Stimulated activated naive CD8-positive, alpha-beta T cell treated with anti-CD3 and anti-CD28 coated beads, Interleukin-15, amount 100 ng/mL, for 72 hours (primary cell): ENCODE measurements at regions not wholly inside any gene's neighbourhood (a gene's known extent, or its start where the extent isn't known, plus 50 kb on each side); places are given as distances from the start of the nearest gene placed in this dataset.
"Not testable (repeated sequence)": the region's sequence is repeated elsewhere in the genome, so short reads cannot be mapped to it uniquely, and the experiment has no call there.

Experiments used
- ATAC-seq: fragments of 150-1000 bp; cut with Tn5 transposase; 2 replicates; pipeline ENCODE4 v1.10.0; 2021; ENCODE audit warnings: mild to moderate bottlenecking, moderate library complexity
- DNase-seq, 2 donors: peaks; one replicate each; pipeline ENCODE4 v3.0.0; 2021 to 2022
- H3K27ac Mint-ChIP-seq, 2 donors: one replicate each; pipeline ENCODE4 v1.8.0; 2022; ENCODE audit warnings: mild to moderate bottlenecking in 2 of 2, mixed read lengths in 2 of 2, moderate library complexity in 2 of 2
- H3K27me3 Mint-ChIP-seq: one replicate; pipeline ENCODE4 v1.8.0; 2022; ENCODE audit warnings: mixed read lengths
- H3K4me1 Mint-ChIP-seq: one replicate; pipeline ENCODE4 v1.8.0; 2022; ENCODE audit warnings: mild to moderate bottlenecking, mixed read lengths
- H3K4me3 Mint-ChIP-seq, 2 donors: one replicate each; pipeline ENCODE4 v1.8.0; 2022; ENCODE audit warnings: mild to moderate bottlenecking in 2 of 2, mixed read lengths in 2 of 2, moderate library complexity in 1 of 2
- H3K9me3 Mint-ChIP-seq, 2 donors: one replicate each; pipeline ENCODE4 v1.8.0; 2022; ENCODE audit warnings: mixed read lengths in 2 of 2

DNA sequence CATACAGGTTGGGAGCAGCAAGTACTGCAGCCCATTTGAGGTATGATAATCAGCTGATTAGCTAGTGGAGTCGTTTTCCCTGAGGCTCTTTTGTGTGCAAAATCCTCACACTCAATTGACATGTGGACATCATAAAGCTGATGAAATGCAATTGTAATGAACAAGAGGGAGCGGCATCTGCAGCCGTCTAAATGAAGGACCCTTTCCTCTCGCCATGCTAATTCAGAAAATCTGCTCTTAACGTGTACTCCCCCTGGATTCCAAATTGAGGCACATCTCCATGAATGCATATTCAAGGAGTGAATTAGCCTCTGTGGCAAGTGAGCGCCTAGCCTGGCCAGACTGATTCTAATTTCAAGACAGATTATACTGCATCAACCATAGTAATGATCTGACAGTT is 260.9 kb upstream of the ATP5MC3 start:
- no peak overlapping the region for H3K27ac Mint-ChIP-seq
- no peaks in the 10 kb centered on the region for H3K4me1 Mint-ChIP-seq
- ATAC-seq: no peak
- DNase-seq: no peak
- H3K9me3 Mint-ChIP-seq: no peaks in the 10 kb centered on the region
- peaks cover 16% of the 10 kb centered on the region for H3K27me3 Mint-ChIP-seq
- no peak overlapping the region for H3K4me3 Mint-ChIP-seq

DNA sequence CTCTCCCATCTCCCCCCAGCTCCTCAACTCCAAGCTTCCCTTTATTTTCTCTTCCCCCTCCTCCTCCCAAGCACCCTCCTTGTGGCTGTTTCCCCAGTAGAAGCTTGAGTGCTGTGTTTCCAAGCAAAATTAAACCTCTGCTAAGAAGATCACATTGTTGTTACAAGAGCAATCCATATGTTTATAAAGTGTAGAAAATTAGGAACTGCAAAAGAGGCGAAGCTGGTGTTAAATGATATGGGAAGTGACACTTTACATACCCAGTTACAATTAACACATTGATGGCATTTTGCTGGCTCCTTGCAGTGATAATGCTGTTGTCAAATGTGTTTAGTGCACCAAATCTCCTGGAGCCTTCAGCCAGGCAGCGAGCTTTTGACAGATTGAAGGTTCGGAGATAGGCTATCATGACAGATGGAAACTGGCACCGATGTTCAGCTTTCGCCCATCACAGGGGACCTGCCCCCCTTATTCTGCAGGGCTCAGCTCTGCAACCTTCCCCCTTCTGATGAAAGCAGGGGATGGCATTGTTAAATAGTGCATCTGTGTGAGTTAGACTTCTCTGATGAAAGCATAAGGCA is 259.8 kb upstream of the ATP5MC3 start:
- Mint-ChIP-seq H3K9me3 (no peaks in the 10 kb centered on the region), H3K4me1 (no peaks in the 10 kb centered on the region), H3K27ac (no peak overlapping the region), H3K27me3 (peaks cover 16% of the 10 kb centered on the region), H3K4me3 (no peak overlapping the region)
- no peak for ATAC-seq
- DNase-seq: no peak

DNA sequence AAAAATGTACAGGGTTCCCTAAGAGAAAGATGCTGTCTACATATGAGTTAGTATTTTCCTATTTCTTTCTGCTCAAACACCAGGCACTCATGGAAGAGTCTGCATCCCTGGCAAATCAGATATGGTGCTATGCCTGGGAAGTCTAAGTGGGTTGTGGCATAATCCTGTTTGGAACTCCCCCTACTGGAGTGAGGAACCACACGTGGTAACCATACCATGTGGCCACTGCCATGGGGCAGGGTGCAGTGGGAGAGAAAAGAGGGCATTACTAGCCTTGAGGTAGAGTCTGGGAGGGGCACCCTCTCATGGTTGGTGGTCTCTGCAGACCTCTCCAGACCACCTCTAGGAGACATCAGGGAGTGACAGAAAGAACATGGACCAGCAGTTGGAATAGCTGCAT is 257.9 kb upstream of the ATP5MC3 start:
- DNase-seq (no peak), ATAC-seq (no peak)
- H3K27me3 Mint-ChIP-seq: peaks cover 16% of the 10 kb centered on the region
- no peaks in the 10 kb centered on the region for H3K9me3 Mint-ChIP-seq
- H3K4me3 Mint-ChIP-seq: no peak overlapping the region
- H3K4me1 Mint-ChIP-seq: no peaks in the 10 kb centered on the region
- no peak overlapping the region for H3K27ac Mint-ChIP-seq

DNA sequence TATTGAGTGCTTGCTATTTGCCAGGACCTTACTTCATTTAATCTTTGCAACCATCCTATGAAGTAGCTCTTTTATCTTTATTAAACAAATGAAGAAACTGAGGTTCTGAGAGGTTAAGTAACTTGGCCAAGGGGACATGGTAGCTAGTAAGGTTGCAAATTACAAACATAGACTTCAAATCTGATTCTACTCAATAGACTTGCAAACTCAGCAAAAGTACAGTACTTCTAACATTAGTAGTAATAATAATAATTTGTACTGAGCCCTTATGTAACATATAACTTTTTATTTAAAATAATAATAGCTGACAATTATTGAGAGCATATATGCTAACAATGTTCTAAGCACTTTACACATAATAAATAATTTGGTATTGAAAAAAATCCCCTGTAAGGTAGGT is 255.7 kb upstream of the ATP5MC3 start:
- ATAC-seq (no peak), DNase-seq (no peak)
- no peaks in the 10 kb centered on the region for H3K4me1 Mint-ChIP-seq
- no peak overlapping the region for H3K4me3 Mint-ChIP-seq
- H3K9me3 Mint-ChIP-seq: no peaks in the 10 kb centered on the region
- no peak overlapping the region for H3K27ac Mint-ChIP-seq
- peaks cover 10% of the 10 kb centered on the region for H3K27me3 Mint-ChIP-seq

DNA sequence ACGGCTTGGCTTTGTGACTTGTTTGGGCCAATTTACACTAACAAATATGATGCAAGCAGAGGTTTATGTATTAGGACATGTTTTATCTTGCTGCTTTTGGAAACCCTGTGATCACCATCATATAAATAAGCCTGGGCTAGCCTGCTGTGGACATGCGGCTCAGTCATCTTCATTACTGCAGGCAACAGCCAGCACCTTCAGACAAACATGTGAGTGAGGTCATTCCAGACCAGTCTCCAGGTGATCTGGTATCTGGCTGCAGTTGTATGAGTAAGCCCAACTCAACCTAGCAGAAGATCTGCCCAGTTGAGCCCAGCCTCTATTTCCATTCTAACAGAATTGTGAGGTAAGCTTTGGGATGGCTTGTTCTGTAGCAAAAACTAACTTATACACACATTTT is 254.6 kb upstream of the ATP5MC3 start:
- no peaks in the 10 kb centered on the region for H3K9me3 Mint-ChIP-seq
- no peaks in the 10 kb centered on the region for H3K4me1 Mint-ChIP-seq
- ATAC-seq: no peak
- no peak for DNase-seq
- H3K4me3 Mint-ChIP-seq: no peak overlapping the region
- H3K27ac Mint-ChIP-seq: no peak overlapping the region
- peaks cover 3% of the 10 kb centered on the region for H3K27me3 Mint-ChIP-seq

DNA sequence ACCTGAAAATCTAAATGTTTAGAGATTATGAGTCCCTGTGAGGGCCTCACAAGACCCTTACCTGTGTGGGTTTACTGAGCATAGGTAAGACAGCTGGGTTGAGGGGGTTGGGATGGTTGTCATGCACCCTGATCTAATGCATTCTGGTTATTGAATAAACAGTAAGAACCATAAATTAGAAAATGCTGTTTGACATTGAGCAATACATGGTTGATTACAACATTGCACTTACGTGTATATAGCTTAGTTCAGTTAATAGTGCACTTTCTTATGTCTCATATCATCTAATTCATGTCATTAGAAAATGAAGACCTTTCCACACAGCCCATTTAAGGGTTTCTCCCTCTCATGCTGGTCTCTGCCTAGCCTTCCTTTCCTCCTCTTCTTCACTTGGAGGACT is 253.5 kb upstream of the ATP5MC3 start:
- no peaks in the 10 kb centered on the region for H3K4me1 Mint-ChIP-seq
- no peak overlapping the region for H3K4me3 Mint-ChIP-seq
- H3K9me3 Mint-ChIP-seq: no peaks in the 10 kb centered on the region
- ATAC-seq: no peak
- no peaks in the 10 kb centered on the region for H3K27me3 Mint-ChIP-seq
- no peak overlapping the region for H3K27ac Mint-ChIP-seq
- no peak for DNase-seq

DNA sequence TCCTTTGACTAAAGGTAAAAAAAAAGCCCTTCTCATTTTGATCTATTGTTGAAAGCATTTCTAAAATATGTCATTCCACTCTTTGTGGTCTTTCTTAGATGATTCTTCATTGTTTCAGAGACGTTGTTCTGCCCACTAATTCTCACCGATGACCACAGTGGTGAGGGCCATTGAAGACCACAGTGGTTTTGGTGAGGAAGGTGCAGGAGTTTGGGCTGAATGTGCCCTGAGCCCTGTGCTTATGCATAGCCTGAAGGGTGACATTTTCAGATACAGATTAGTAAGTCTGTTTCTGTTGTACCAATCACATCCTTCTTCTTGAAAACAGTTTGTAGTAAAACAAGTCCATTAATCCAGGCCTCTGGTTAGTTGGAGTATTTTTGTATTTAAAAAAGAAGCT is 251.3 kb upstream of the ATP5MC3 start:
- peak in 1 of 2 donors; percentile 32 for DNase-seq
- Mint-ChIP-seq H3K27me3 (no peaks in the 10 kb centered on the region), H3K27ac (no peak overlapping the region), H3K9me3 (peaks cover 0 to 5% of the 10 kb centered on the region in 2 donors), H3K4me3 (no peak overlapping the region), H3K4me1 (no peaks in the 10 kb centered on the region)
- peak; percentile 86 for ATAC-seq

DNA sequence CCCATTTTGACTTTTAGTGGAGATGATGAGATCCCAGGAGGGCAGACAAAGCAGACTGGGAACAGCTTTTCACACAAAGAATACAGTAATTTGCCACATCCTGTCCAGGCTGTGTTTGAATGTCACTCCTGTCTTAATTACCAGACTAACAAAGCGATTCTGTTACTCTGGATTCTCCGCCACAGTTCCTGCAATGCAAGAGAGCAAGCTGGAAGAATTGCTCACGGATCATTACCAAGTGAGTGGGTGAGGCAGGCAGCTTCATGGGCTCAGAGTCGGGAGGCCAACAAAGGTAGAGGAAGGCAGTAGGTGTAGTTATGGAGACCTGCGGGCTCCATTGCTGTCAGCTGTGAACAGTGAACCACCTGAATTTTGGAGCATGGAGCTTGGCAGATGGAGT is 250.5 kb upstream of the ATP5MC3 start:
- Mint-ChIP-seq H3K4me3 (no peak overlapping the region), H3K27ac (no peak overlapping the region), H3K9me3 (peaks cover 0 to 5% of the 10 kb centered on the region in 2 donors), H3K27me3 (no peaks in the 10 kb centered on the region), H3K4me1 (no peaks in the 10 kb centered on the region)
- DNase-seq: no peak
- no peak for ATAC-seq

DNA sequence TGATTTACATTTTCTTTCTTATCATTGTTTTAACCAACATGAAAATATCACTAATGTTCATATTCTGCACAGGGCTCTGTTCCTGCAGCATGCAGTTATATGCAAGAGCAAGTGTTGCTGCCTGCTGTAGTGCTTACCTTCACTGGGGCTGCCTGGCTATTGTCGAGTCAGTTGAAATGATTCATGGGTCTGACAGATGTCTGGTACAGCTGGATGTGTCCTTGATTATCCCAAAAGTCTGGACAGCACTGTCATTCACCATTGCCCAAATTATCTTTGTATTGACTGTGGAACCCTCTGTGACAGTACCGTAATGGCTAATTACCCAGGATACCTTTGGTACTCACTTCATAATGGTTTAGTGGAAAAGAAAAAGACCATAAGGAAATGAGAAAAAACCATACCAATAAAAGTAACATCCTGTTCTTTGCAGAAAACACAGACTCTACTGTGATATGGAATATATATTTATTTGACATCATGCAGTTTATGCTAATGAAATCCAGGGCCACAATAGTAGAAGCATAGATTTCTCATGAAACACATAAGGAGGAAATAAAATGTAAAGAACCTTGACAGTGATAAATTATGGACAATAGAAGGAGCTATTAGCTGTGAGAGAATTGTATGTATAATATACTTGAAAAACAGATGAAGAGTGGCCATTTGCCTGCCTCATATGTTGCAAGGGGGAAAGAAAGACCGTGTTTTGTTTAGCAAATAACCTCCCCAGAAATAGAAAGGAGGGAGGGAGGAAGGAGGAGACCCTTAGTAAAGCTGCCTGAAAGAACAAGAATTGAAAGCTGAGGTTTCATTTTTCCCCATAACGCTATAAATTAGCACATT is 249.8 kb upstream of the ATP5MC3 start:
- ATAC-seq (no peak), DNase-seq (no peak)
- Mint-ChIP-seq H3K9me3 (peaks cover 0 to 5% of the 10 kb centered on the region in 2 donors), H3K4me3 (no peak overlapping the region), H3K4me1 (no peaks in the 10 kb centered on the region), H3K27me3 (no peaks in the 10 kb centered on the region), H3K27ac (peak overlapping the region in 1 of 2 donors; percentile 29)

DNA sequence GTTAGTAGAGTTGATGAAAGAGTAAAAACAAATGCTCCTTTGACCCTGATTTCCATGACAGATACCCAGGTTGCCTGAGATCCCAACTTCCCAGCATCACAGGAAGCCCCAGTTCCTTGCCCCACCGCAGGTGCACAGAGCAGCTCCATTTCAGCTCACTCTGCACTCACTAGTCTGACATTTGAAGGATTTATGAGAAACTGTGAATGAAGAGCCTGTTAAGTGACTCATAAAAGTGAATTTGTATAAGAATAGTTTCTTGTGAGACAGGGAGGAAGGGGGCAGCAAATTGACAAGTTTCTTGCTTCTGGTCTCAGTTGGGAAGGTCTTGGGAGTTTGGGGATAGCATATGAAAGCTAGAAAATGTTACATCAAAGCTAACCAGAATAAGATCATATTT is 248.7 kb upstream of the ATP5MC3 start:
- no peak for ATAC-seq
- no peak for DNase-seq
- Mint-ChIP-seq H3K4me3 (no peak overlapping the region), H3K9me3 (peaks cover 0 to 10% of the 10 kb centered on the region in 2 donors), H3K4me1 (no peaks in the 10 kb centered on the region), H3K27ac (no peak overlapping the region), H3K27me3 (peaks cover 7% of the 10 kb centered on the region)

DNA sequence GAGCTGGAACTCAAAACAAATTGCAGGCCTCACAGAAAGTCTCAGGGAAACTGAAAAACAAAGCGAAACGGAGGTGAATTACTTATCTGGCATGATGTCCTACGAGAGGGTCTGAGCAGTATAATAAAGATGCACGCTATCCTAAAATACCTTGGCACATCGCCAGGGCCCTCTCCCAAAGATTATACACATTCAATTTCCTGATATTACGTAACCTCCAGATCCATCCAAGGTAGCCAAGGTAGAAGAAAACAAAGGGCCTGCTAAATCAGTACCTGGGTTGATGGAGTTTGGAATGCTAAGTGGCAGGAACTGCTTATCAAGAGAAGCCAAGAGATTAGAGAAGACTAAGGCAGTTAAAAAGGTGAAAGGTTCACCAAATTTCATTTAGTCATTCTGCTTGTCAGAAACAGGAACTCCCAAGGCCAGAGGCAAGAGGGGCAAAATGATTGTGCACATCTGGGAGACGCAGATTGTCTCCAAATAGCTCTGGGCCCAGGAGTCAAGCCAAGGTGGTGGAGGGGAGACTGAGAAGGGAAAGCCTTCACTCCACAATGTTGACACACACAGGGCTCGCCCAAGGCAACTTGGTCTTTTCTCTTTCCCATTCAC is 236.8 kb upstream of the ATP5MC3 start:
- no peak overlapping the region for H3K4me3 Mint-ChIP-seq
- H3K9me3 Mint-ChIP-seq: no peaks in the 10 kb centered on the region

DNA sequence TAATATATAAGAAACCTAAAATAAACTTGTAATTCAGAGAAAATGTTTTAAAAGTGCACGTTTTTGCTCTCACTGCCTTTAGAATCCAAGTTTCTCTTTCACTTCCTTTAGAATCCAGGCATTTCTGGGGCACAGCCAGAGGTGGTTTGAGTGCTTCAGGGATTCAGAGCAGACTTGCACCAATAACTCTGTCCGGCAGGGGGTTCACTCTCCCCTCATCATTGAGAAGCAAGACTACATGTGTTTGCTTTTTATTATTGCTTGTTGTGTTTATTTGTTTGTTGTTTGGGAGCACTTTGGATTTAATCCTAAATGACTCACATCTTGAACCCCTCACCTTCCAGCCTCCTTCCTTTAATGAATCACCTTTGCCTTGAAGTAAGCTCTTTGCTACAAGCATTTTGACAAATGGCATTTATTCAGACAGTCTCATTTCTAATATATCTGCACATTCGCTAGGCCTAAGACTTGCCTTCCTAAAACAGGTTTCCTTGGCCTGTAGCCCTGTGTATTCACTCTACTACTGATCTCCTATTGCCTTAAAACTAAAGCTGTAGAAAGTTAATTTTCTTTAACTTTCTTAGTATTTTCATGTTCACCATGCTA is 233.5 kb upstream of the ATP5MC3 start:
- DNase-seq (peak in 1 of 2 donors; percentile 3), ATAC-seq (peak; percentile 56)
- no peak overlapping the region for H3K27ac Mint-ChIP-seq

More for the DNA sequence above, 236.8 kb upstream of the ATP5MC3 start:
- DNase-seq (no peak), ATAC-seq (peak; percentile 28)
- peaks cover 16% of the 10 kb centered on the region for H3K27me3 Mint-ChIP-seq
- H3K4me1 Mint-ChIP-seq: no peaks in the 10 kb centered on the region
- H3K27ac Mint-ChIP-seq: no peak overlapping the region

DNA sequence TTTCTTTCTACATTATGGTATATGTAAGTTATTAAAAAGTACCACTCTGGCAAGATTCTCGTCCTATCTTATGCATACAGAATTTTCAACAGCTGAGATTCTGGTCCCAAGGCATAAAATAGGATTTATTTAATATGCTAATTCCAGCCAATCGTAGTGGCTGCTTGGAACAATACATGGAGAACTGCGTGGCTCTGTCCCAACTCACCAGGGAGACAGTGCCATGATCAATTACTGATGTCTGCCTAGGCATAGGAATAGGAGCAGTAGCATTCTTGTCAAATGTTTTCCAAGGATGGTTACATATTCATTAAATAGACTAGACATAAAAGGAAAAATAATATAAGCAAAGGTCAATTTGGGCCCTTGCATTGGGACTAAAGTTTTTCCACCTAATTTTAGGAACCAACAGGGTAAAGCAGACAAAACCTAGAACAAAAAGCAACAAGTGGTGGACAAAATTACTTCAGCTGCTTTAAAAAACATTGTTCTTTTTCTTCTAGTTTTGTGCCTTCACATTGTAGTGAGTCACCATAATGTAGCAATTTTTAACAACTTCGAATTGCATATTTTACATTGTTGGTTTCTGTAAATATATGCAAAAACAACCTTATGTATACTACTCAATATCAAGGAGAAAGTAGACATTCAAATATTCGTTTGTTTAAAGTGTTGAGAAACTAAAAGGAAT is 232.8 kb upstream of the ATP5MC3 start:
- ATAC-seq (no peak), DNase-seq (no peak)
- Mint-ChIP-seq H3K27me3 (no peaks in the 10 kb centered on the region), H3K4me1 (no peaks in the 10 kb centered on the region), H3K27ac (no peak overlapping the region), H3K9me3 (no peaks in the 10 kb centered on the region), H3K4me3 (no peak overlapping the region)

More for the DNA sequence above, 233.5 kb upstream of the ATP5MC3 start:
- Mint-ChIP-seq H3K4me1 (no peaks in the 10 kb centered on the region), H3K4me3 (no peak overlapping the region), H3K27me3 (no peaks in the 10 kb centered on the region), H3K9me3 (no peaks in the 10 kb centered on the region)

DNA sequence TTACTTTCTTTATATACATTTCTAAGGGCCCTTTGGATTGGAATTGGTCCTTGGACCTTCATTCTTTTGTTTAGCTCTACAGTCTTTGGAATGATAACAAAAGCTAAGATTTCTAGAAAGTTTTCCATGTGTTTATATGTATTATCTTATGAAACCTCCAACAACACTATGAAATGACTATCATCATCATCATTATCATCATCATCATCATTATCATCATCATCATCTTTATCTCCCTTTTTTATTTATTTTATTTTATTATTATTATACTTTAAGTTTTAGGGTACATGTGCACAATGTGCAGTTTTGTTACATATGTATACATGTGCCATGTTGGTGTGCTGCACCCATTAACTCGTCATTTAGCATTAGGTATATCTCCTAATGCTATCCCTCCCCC is 229.4 kb upstream of the ATP5MC3 start:
- H3K9me3 Mint-ChIP-seq, H3K4me1 Mint-ChIP-seq, H3K4me3 Mint-ChIP-seq, H3K27ac Mint-ChIP-seq, DNase-seq, H3K27me3 Mint-ChIP-seq, ATAC-seq: not testable (repeated sequence)

DNA sequence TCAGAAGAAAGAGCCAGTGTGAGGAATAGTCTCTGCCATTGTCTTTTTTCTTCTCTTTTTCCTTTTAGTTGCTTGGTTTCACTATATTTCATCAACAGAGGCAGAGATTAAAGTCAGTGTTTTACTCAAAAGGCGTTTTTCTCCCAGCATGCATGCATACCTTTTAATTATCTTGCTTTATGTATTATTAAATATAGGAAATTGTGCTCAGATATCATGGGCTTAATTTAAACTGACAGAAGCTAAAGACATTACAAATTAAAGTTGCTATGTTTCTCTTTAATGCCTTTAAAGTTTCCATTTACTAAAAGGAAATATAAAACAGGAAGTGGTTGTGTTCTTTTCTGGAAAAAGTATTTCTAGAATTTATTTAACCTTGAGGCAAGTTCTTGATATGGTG is 223.3 kb upstream of the ATP5MC3 start:
- Mint-ChIP-seq H3K4me1 (no peaks in the 10 kb centered on the region), H3K27me3 (peaks cover 25% of the 10 kb centered on the region), H3K9me3 (no peaks in the 10 kb centered on the region), H3K4me3 (no peak overlapping the region), H3K27ac (no peak overlapping the region)
- ATAC-seq (no peak), DNase-seq (no peak)
